Choroid plexus epithelial cell (primary cell): ENCODE measurements at regions not wholly inside any gene's neighbourhood (a gene's known extent, or its start where the extent isn't known, plus 50 kb on each side); places are given as distances from the start of the nearest gene placed in this dataset.

Source experiments
- DNase-seq: peaks from one replicate; pipeline ENCODE4 v3.0.0-alpha.2; 2010; ENCODE audit warnings: low read depth
- H3K4me3 ChIP-seq: 2 replicates; pipeline ENCODE4 v1.5.1; 2011; ENCODE audit warnings: low read depth, mild to moderate bottlenecking, control low read depth, low read length, moderate library complexity
- TF ChIP-seq, protein P1 (sequence below): conservative IDR thresholded peaks from 2 replicates; pipeline ENCODE4 v1.5.1; 2011; ENCODE audit warnings: low read depth, mild to moderate bottlenecking, control low read depth, inconsistent platforms, low read length, moderate library complexity

DNA sequence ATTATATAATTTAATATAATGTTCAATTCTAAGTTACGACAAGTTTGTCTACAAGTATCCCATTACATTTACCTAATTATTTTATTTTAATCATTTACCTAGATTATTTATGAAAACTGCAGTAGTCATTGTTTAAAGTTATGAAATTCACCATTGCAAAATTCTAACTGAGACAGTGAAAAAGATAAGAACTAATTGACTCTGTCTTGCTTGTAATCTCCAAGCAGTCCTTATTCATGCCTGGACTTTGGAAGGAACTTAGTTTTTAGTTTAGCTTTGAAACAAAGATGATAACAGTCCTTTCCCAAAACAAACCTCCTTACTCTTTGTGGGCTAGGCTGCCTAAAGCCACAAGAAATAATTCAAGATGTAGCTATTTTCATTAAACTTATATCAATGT is 165.0 kb downstream of the SUCNR1 start:
- H3K4me3 ChIP-seq: no peak overlapping the region
- no peak for DNase-seq
- TF ChIP-seq, protein P1, sequence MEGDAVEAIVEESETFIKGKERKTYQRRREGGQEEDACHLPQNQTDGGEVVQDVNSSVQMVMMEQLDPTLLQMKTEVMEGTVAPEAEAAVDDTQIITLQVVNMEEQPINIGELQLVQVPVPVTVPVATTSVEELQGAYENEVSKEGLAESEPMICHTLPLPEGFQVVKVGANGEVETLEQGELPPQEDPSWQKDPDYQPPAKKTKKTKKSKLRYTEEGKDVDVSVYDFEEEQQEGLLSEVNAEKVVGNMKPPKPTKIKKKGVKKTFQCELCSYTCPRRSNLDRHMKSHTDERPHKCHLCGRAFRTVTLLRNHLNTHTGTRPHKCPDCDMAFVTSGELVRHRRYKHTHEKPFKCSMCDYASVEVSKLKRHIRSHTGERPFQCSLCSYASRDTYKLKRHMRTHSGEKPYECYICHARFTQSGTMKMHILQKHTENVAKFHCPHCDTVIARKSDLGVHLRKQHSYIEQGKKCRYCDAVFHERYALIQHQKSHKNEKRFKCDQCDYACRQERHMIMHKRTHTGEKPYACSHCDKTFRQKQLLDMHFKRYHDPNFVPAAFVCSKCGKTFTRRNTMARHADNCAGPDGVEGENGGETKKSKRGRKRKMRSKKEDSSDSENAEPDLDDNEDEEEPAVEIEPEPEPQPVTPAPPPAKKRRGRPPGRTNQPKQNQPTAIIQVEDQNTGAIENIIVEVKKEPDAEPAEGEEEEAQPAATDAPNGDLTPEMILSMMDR: no peak

DNA sequence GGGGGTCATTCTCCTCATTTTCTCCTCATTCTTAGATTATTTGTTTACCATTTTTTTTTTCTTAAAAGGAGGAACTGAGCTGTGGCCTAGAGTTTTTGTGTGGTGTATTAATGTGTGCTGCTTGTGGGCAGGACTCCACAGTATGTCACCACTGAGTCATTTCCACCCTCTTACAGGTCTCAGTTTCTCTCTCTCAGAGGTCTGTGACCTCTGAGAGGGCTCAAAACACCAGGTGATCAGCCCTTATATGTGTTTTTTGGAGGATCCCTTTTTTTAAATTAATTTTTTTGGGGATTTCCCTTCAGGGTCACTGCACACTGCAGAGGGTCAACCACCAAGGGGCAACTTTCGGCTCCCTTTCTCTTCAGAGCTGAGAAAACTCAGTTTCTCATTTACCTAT is 166.4 kb downstream of the SUCNR1 start:
- TF ChIP-seq, protein P1: no peak
- H3K4me3 ChIP-seq: no peak overlapping the region
- no peak for DNase-seq

DNA sequence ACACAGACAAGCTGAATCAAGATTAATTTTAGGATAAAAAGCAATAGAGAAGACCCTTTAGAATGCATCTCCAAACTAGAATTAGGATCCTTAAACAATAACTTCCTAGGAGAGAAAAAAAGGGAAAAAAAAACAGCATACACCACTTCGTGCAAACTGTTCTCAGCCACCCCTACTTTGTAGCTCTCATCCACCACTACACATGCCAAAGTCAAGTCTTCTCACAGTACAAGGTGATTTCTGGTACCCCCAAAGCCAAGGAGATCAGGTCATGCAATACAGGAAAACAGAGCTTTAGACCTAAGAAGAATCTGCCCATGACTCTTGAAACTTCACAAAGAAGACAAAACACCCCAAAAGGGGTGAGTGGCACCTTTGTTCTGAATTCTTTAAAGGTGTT is 166.9 kb downstream of the SUCNR1 start:
- TF ChIP-seq, protein P1: no peak
- no peak for DNase-seq
- no peak overlapping the region for H3K4me3 ChIP-seq

DNA sequence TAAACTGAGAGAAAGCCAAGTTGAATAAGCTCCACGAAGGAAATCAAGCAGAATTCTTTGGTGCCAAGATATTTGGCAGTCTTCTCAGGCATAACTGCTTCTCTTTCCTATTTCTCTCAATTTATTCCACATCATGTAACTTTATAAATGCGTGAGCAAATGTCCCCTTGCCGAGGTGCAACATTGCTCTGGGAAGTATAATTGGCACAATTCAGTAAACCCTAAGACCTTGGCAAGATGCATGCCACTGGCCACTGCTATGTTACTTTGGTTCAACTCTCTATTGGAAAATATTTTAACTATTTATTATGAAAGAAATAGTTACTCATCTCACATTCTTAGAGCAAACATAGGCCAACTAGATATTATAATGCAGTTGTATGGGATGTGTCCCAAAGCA is 170.2 kb downstream of the SUCNR1 start:
- TF ChIP-seq, protein P1: no peak
- no peak for DNase-seq
- H3K4me3 ChIP-seq: no peak overlapping the region

DNA sequence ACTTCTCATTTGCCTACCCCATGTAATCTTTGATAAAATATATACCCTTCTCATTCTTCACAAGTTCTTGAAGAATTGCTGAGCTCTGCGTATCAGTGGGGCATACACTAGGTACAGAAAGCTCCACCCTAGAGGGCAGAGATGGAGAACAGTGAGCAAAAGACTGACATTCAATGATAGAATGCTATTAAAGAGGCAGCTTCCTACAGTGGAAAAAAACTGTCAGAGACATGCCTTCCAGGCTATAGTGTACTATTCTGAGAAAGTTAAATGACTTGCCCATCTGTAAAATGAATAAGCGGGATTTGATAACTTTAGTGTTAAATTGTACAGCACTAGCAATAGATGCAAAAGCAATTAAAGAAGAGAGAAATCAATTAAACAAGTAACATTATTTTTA is 172.8 kb downstream of the SUCNR1 start:
- TF ChIP-seq, protein P1: no peak
- no peak overlapping the region for H3K4me3 ChIP-seq
- no peak for DNase-seq

DNA sequence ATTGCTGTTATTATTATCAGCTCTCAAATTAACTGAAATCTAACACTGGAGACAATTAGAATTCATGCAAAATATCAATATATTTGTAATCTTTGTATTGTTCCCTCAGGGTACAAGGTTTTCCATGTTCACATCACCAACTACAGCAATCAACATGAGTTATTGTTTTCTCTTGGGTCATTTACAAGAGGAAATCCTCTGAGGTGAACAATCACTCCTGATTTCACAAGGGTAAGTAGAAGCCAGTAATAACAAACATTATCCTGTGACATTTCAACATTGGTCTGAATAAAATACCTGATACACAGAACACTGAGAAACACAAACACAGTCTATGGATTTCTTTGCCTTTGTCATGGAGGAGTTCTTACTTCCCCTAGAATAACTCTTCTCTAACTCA is 174.0 kb downstream of the SUCNR1 start:
- H3K4me3 ChIP-seq: no peak overlapping the region
- TF ChIP-seq, protein P1: no peak
- DNase-seq: peak; percentile 82

DNA sequence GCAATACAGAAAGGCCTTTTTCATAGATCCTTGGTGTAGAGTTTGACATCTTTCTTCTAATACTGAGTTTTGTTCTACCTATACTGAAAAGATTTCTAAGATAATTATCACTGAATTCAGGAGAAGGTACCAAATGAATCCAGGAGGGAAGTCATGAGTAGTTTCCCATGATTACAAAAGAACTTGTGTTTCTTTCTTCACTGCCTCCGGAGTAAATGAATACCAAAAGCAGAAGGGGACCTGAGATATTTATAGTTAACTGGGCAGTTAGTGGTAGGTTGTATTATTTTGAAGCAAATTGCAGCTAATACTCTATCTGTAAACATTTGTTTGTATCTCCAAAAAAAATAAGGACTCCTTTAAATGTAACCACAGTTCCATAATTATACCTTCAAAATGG is 175.4 kb downstream of the SUCNR1 start:
- H3K4me3 ChIP-seq: no peak overlapping the region
- TF ChIP-seq, protein P1: no peak
- peak; percentile 53 for DNase-seq
